Neural progenitor cell (in vitro differentiated cells): ENCODE measurements at regions not wholly inside any gene's neighbourhood (a gene's known extent, or its start where the extent isn't known, plus 50 kb on each side); places are given as distances from the start of the nearest gene placed in this dataset.

Experiments used
- EZH2phosphoT487 ChIP-seq: fragments of 200-600 bp; sonication (generic); IDR thresholded peaks from 2 replicates; pipeline ENCODE4 v1.6.1; 2017; ENCODE audit warnings: antibody characterized with exemption
- TF ChIP-seq, protein P1 (sequence below): fragments of 200-600 bp; sonication (generic); IDR thresholded peaks from 2 replicates; pipeline ENCODE4 v1.5.1; 2017; ENCODE audit warnings: antibody characterized with exemption, mild to moderate bottlenecking

DNA sequence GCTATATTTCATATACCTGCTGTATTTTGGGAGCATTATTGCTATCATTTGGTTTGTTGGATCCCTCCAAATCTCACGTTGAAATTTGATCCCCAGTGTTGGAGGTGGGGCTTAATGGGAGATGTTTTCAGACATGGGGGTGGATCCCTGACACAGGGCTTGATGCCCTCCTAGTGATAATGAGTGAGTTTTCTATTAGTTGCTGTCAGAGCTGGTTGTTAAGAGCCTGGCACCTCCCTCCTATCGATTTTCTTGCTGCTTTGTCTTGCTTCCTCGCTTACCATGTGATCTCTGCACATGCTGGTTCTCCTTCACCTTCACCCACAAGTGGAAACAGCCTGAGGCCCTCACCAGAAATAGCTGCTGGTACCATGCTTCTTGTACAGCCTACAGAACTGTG lies 259.9 kb upstream of the STARD13 start:
- TF ChIP-seq, protein P1, sequence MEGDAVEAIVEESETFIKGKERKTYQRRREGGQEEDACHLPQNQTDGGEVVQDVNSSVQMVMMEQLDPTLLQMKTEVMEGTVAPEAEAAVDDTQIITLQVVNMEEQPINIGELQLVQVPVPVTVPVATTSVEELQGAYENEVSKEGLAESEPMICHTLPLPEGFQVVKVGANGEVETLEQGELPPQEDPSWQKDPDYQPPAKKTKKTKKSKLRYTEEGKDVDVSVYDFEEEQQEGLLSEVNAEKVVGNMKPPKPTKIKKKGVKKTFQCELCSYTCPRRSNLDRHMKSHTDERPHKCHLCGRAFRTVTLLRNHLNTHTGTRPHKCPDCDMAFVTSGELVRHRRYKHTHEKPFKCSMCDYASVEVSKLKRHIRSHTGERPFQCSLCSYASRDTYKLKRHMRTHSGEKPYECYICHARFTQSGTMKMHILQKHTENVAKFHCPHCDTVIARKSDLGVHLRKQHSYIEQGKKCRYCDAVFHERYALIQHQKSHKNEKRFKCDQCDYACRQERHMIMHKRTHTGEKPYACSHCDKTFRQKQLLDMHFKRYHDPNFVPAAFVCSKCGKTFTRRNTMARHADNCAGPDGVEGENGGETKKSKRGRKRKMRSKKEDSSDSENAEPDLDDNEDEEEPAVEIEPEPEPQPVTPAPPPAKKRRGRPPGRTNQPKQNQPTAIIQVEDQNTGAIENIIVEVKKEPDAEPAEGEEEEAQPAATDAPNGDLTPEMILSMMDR: no peak
- TF ChIP-seq EZH2phosphoT487: no peak
